Naive thymus-derived CD8-positive, alpha-beta T cell (primary cell): ENCODE measurements at regions not wholly inside any gene's neighbourhood (a gene's known extent, or its start where the extent isn't known, plus 50 kb on each side); places are given as distances from the start of the nearest gene placed in this dataset.
A peak's percentile ranks its signal among the peaks of the same experiment; 100 is the strongest.
"Not testable (repeated sequence)": the region's sequence is repeated elsewhere in the genome, so short reads cannot be mapped to it uniquely, and the experiment has no call there.

Source experiments
- ATAC-seq, 2 donors: fragments of 150-1000 bp; cut with Tn5 transposase in 1 of 2; sonication (Bioruptor Pico), chemical (Tn5 transposase) in 1 of 2; 1 replicate in 1 of 2; 2 replicates in 1 of 2; pipeline ENCODE4 v1.10.0; 2021; ENCODE audit warnings: mild to moderate bottlenecking in 2 of 2, moderate library complexity in 2 of 2
- POLR2A ChIA-PET: fragments of 350-600 bp; sonication (Branson Sonifier 250); formaldehyde crosslinking; loops from one replicate; lab custom pipeline; 2021; ENCODE audit warnings: antibody characterized with exemption; lab: Charles Lee
- DNase-seq, 10 donors: peaks; one replicate each; pipeline versions ENCODE4 v3.0.0 to v3.0.0-alpha.2; 2020 to 2022
- H3K27ac Mint-ChIP-seq, 10 donors: one replicate each; pipeline ENCODE4 v1.8.0; 2020 to 2022; ENCODE audit warnings: mild to moderate bottlenecking in 10 of 10, mixed read lengths in 10 of 10, moderate library complexity in 4 of 10, inconsistent platforms in 1 of 10
- H3K27me3 Mint-ChIP-seq, 5 donors: one replicate each; pipeline ENCODE4 v1.8.0; 2021 to 2022; ENCODE audit warnings: mixed read lengths in 5 of 5
- H3K36me3 Mint-ChIP-seq, 3 donors: one replicate each; pipeline ENCODE4 v1.8.0; 2020 to 2022; ENCODE audit warnings: mixed read lengths in 3 of 3, mild to moderate bottlenecking in 2 of 3, inconsistent platforms in 1 of 3
- H3K4me1 Mint-ChIP-seq, 4 donors: one replicate each; pipeline ENCODE4 v1.8.0; 2021 to 2022; ENCODE audit warnings: mixed read lengths in 4 of 4
- H3K4me3 Mint-ChIP-seq, 10 donors: one replicate each; pipeline ENCODE4 v1.8.0; 2020 to 2022; ENCODE audit warnings: mild to moderate bottlenecking in 10 of 10, mixed read lengths in 10 of 10, moderate library complexity in 6 of 10, inconsistent platforms in 1 of 10
- H3K9me3 Mint-ChIP-seq, 9 donors: one replicate each; pipeline ENCODE4 v1.8.0; 2020 to 2022; ENCODE audit warnings: mixed read lengths in 9 of 9, mild to moderate bottlenecking in 3 of 9, inconsistent platforms in 1 of 9, moderate library complexity in 1 of 9

- H3K27ac Mint-ChIP-seq, H3K36me3 Mint-ChIP-seq, DNase-seq, H3K4me3 Mint-ChIP-seq, H3K9me3 Mint-ChIP-seq, H3K27me3 Mint-ChIP-seq, POLR2A ChIA-PET, ATAC-seq: not testable (repeated sequence)
- peaks cover 3 to 15% (median 11%) of the 10 kb centered on the region in 4 donors for H3K4me1 Mint-ChIP-seq
Measured at GRCh38 chr2:111376272-111376970, 255.7 kb downstream of the BCL2L11 start.

DNA sequence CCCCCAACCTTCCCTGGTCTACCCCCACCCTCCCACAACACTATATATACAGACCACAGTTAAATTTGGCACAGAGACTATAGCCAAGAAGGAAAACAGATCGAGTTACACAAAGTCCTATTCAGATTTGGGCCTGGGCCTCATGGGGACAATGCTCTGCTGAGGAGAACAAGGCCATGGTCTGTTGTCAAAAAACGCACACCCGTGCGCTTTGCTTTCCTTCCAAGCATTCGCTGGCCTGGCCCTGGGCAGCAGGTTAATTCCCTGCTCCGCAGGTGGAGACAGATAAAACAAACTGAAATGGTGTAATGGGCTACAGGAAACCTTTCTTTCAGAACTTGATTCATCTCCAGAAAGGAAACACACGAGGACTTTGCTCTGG is 256.2 kb downstream of the BCL2L11 start:
- ATAC-seq, H3K27ac Mint-ChIP-seq, H3K36me3 Mint-ChIP-seq, DNase-seq, H3K27me3 Mint-ChIP-seq, POLR2A ChIA-PET, H3K9me3 Mint-ChIP-seq, H3K4me3 Mint-ChIP-seq: not testable (repeated sequence)
- H3K4me1 Mint-ChIP-seq, result peaks cover 3 to 17% (median 12%) of the 10 kb centered on the region in 4 donors

- ATAC-seq, H3K36me3 Mint-ChIP-seq, H3K27me3 Mint-ChIP-seq, H3K4me3 Mint-ChIP-seq, DNase-seq, H3K9me3 Mint-ChIP-seq, POLR2A ChIA-PET, H3K27ac Mint-ChIP-seq: not testable (repeated sequence)
- H3K4me1 Mint-ChIP-seq, result peaks cover 3 to 18% (median 12%) of the 10 kb centered on the region in 4 donors
Measured at GRCh38 chr2:111377386-111377959, 256.8 kb downstream of the BCL2L11 start.

DNA sequence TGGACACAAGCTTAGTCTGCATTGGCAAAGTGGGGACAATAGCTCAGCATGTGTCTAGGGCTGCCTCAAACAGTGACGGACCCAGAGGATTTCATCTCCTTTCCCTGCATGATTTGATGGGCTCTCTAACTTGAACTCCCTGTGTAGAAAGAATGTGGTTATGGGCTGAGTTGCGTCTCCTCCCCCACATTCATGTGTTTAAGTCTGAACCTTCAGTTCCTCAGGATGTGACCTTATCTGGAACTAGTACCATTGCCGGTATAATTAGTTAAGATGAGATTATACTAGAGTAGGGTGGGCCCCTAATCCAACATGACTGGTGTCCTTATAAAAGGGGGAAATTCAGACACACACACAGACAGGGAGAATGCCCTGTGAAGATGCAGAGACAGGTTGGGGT is 257.6 kb downstream of the BCL2L11 start:
- ATAC-seq, DNase-seq, H3K9me3 Mint-ChIP-seq, POLR2A ChIA-PET, H3K36me3 Mint-ChIP-seq, H3K4me3 Mint-ChIP-seq, H3K27ac Mint-ChIP-seq, H3K27me3 Mint-ChIP-seq: not testable (repeated sequence)
- H3K4me1 Mint-ChIP-seq, result peaks cover 3 to 18% (median 12%) of the 10 kb centered on the region in 4 donors

DNA sequence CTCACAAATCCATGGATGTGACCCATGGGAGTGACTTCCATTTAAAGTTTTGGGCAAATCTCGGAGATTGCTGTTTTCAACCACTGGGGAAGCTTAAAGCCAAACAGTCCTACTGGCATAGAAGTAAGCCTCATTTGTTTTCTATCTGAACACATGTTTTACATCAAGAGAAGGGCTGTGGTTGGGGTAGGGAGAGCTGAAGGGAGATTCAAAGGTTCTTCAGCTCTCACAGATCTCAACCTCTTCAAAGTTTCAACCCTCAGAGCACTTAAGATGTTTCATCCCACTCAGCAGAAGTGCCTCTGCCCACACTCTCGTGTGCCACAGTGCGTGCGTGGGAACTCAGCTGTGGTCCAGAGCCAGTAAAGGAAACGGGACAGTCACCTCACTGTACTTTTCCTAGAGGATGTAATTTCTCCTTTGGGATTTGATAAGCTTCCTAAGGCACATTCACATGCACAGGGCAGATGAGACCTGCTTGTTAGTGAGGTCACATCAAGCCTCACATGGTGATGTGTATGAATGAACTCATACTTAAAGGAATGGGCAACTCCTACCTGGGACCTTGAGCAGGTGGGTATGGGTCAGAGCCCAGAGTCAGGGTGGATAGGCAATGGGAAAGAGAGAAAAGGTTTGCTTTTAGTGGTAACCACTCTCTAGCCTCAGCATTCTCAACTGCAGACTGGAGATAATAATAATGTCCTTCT is 260.2 kb downstream of the BCL2L11 start:
- Mint-ChIP-seq H3K4me1 (peaks cover 3 to 13% (median 12%) of the 10 kb centered on the region in 4 donors), H3K27ac (peak overlapping the region in 4 of 10 donors; percentile 11 to 64 (median 36)), H3K4me3 (peak overlapping the region in 3 of 10 donors; percentile 15 to 58 (median 30))
- H3K27me3 Mint-ChIP-seq, POLR2A ChIA-PET, H3K36me3 Mint-ChIP-seq, H3K9me3 Mint-ChIP-seq: not testable (repeated sequence)
- peak; percentile 97 to 98 for ATAC-seq
- DNase-seq, result peak in 7 of 10 donors; percentile 8 to 55 (median 32)

DNA sequence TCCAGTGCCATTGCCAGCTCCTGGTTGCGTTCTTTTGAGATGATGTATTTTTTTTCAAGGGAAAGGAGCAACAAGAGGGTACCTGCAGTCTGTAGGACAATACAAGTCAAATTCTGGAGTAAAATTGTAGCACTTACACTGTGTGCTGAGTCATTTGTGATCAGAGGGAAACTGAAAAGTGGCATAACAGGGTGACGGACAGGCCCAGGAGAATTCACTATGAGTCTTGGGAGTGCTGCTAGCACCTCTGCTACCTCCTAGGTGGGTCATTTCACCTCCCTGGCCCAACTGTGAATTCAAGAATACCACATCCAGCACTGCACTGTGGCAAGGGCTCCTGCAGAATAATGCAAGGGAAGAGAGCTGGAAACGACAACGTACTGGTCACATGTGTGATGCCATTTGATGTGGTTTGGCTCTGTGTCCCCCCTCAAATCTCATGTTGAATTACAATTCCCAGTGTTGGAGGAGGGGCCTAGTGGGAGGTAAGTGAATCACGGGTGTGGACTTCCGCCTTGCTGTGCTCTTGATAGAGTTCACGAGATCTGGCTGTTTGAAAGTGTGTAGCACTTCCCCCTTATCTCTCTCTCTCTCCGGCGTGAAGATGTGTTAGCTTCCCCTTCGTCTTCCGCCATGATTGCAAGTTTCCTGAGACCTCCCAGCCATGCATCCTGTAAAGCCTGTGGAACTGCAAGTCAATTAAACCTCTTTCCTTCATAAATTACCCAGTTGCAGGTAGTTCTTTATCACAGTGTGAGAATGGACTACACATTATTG is 261.0 kb downstream of the BCL2L11 start:
- ATAC-seq, H3K36me3 Mint-ChIP-seq, H3K4me3 Mint-ChIP-seq, DNase-seq, H3K27me3 Mint-ChIP-seq, H3K9me3 Mint-ChIP-seq, POLR2A ChIA-PET: not testable (repeated sequence)
- peak overlapping the region in 1 of 10 donors; percentile 53 for H3K27ac Mint-ChIP-seq
- H3K4me1 Mint-ChIP-seq, result peaks cover 3 to 14% (median 12%) of the 10 kb centered on the region in 4 donors

DNA sequence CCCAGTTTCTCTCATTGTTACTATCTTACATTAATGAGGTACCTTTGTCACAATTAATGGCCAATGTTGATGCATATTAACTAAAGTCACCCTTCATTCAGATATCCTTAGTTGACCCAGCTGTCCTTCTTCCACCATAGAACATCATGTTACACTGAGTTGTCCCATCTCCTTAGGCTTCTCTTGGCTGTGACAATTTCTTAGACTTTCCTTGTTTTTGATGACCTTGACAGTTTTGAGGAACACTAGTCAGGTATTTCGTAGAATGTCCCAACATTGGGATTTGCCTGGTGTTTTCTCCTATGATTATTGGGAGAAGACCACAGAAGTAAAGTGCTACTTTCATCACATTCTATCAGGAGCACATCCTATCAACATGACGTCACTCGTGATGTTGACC is 261.8 kb downstream of the BCL2L11 start:
- POLR2A ChIA-PET, H3K36me3 Mint-ChIP-seq, ATAC-seq, DNase-seq, H3K4me3 Mint-ChIP-seq, H3K27me3 Mint-ChIP-seq, H3K27ac Mint-ChIP-seq, H3K9me3 Mint-ChIP-seq: not testable (repeated sequence)
- H3K4me1 Mint-ChIP-seq, result peaks cover 3 to 14% (median 12%) of the 10 kb centered on the region in 4 donors

DNA sequence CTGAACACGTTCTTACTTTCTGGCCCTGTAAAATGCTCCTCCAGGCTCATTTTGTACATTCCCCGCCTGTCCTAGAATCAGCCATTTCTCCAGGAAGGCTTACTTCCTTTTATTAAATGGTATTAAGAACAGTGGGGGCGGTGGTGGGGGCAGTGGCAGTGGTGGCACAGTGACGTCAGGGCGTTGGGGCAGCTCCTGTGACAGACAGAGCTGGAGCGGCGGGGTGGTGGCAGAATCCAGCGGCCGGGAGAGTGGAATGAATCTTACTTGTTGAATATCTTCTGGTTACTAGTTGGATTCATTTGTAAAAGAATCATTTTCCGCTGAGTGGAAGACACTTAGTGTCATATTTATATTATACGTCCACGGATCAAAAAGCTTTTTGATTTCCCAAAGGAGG is 262.6 kb downstream of the BCL2L11 start:
- DNase-seq, H3K36me3 Mint-ChIP-seq, H3K27ac Mint-ChIP-seq, H3K9me3 Mint-ChIP-seq, H3K27me3 Mint-ChIP-seq, H3K4me3 Mint-ChIP-seq, ATAC-seq, POLR2A ChIA-PET: not testable (repeated sequence)
- H3K4me1 Mint-ChIP-seq, result peaks cover 3 to 14% (median 12%) of the 10 kb centered on the region in 4 donors

DNA sequence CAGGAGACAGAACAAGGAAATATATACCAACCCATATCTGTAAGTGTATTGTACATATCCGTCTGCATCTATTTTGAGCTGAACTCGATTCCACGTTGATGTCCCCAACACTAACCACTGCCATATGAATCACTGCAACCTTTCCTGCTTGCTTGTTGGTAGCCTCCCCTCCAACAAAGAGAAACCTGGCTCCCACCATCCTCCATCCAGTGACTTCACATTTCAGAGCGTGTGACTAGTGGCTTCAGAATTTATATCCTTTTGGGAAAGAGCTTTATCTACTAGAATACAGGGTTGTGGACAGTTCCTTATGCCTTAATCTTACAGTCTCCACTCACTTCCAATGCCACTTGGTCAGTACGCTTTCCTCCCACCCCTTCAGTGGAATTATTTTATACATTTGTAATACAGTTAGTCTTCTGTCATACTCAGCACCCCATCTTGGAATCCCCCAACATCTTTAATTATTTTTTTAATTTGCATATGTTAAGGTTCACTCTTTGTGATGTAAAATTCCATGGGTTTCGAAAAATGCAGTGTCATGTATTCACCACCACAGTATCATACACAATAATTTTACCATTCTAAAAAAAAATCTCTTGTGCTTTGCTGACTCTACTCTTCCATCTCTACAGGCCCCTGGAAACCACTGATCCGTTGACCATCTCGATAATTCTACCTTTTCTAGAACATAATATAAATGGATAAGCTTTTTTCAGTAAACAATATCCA is 264.7 kb downstream of the BCL2L11 start:
- H3K4me3 Mint-ChIP-seq, H3K27ac Mint-ChIP-seq, H3K27me3 Mint-ChIP-seq, ATAC-seq, H3K36me3 Mint-ChIP-seq, DNase-seq, H3K9me3 Mint-ChIP-seq, POLR2A ChIA-PET: not testable (repeated sequence)
- H3K4me1 Mint-ChIP-seq, result peaks cover 3 to 14% (median 11%) of the 10 kb centered on the region in 4 donors

GRCh38 chr2:111390605-111391004 is 269.9 kb downstream of the BCL2L11 start:
- H3K4me3 Mint-ChIP-seq, H3K27me3 Mint-ChIP-seq, POLR2A ChIA-PET, ATAC-seq, H3K9me3 Mint-ChIP-seq, DNase-seq, H3K27ac Mint-ChIP-seq, H3K4me1 Mint-ChIP-seq, H3K36me3 Mint-ChIP-seq: not testable (repeated sequence)

DNA sequence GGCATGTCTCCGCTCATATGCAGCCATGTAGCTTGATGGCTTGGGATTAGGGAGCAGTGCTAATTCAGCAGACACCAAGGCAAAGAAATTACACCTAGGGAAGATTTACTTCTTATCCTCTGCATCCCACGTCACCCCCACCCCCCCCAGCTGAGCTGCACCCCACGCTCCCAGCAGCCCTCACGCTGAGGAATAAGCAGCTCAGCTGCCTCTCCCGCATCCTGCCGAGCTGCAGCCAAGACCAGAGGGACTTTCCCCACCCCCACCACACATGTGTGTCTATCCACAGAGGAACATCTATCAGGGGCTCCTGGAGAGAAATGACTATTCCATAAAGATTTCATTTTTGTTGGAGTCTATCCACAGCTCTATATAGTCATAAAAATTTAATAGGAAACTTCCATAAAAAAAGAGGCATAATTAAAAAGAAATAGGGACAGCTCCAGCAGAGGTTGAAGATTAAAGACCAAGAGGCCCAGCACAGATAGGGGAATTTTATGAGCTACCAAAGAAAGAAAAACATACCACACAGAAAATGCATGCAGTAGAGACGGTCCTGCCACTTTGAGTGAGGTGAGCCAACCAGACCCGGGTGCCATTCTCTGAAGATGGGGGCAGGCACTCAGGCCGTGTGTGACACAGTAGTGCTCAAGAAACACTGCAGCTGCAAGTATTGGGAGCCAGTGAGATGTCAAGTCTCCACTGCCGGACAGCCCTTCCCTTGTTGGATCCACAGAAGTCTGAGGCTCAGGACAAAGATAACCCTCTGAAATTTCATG is 274.8 kb downstream of the BCL2L11 start:
- POLR2A ChIA-PET, H3K36me3 Mint-ChIP-seq, H3K27ac Mint-ChIP-seq, H3K9me3 Mint-ChIP-seq, H3K27me3 Mint-ChIP-seq, H3K4me1 Mint-ChIP-seq: not testable (repeated sequence)
- peak overlapping the region in 2 of 10 donors; percentile 26 to 43 for H3K4me3 Mint-ChIP-seq
- ATAC-seq (peak; percentile 39 to 92), DNase-seq (peak in 1 of 10 donors; percentile 20)
